WTC11 (cell line): ENCODE measurements at regions not wholly inside any gene's neighbourhood (a gene's known extent, or its start where the extent isn't known, plus 50 kb on each side); places are given as distances from the start of the nearest gene placed in this dataset.

Source experiments
- CTCF ChIP-seq: fragments of 200-600 bp; IDR thresholded peaks from 2 replicates; pipeline ENCODE4 v1.8.0; 2022; ENCODE audit warnings: antibody characterized with exemption
- E2F4 ChIP-seq: sonication (generic); formaldehyde crosslinking; IDR thresholded peaks from 2 replicates; pipeline ENCODE4 v1.8.1; 2022; ENCODE audit warnings: low read depth, mild to moderate bottlenecking, moderate library complexity, missing genetic modification reagents, borderline replicate concordance
- IRF2 ChIP-seq: sonication (generic); formaldehyde crosslinking; IDR thresholded peaks from 2 replicates; pipeline ENCODE4 v1.8.0; 2022; ENCODE audit warnings: low read depth, missing genetic modification reagents, borderline replicate concordance
- KAT7 ChIP-seq: sonication (generic); formaldehyde crosslinking; IDR thresholded peaks from 2 replicates; pipeline ENCODE4 v1.8.1; 2023; ENCODE audit warnings: missing genetic modification reagents, mild to moderate bottlenecking, borderline replicate concordance
- MYBL2 ChIP-seq: sonication (generic); formaldehyde crosslinking; IDR thresholded peaks from 2 replicates; pipeline ENCODE4 v1.8.1; 2023; ENCODE audit warnings: mild to moderate bottlenecking, moderate library complexity, missing genetic modification reagents
- NR1H2 ChIP-seq: sonication (generic); formaldehyde crosslinking; IDR thresholded peaks from 2 replicates; pipeline ENCODE4 v1.9.0; 2021; ENCODE audit warnings: mild to moderate bottlenecking, moderate library complexity, missing genetic modification reagents
- PRRX2 ChIP-seq: fragments of 250-450 bp; sonication (Bioruptor Pico); IDR thresholded peaks from 2 replicates; pipeline ENCODE4 v1.8.0; 2021; ENCODE audit warnings: mild to moderate bottlenecking
- ZNF138 ChIP-seq: sonication (generic); formaldehyde crosslinking; conservative IDR thresholded peaks from 2 replicates; pipeline ENCODE4 v1.8.1; 2022; ENCODE audit warnings: mild to moderate bottlenecking, moderate library complexity, missing genetic modification reagents
- TF ChIP-seq, protein P1 (sequence below): sonication (generic); formaldehyde crosslinking; IDR thresholded peaks from 2 replicates; pipeline ENCODE4 v1.8.0; 2022; ENCODE audit warnings: mild to moderate bottlenecking, missing genetic modification reagents

GRCh38 chr2:48220501-48220900 is 94.0 kb upstream of the FOXN2 start:
- TF ChIP-seq IRF2 (CRISPR knock-in tag) (no peak), E2F4 (CRISPR knock-in tag) (no peak), ZNF138 (no peak), CTCF (no peak), PRRX2 (CRISPR knock-in tag) (no peak), MYBL2 (CRISPR knock-in tag) (no peak), NR1H2 (no peak), KAT7 (CRISPR knock-in tag) (no peak)
- TF ChIP-seq, protein P1, sequence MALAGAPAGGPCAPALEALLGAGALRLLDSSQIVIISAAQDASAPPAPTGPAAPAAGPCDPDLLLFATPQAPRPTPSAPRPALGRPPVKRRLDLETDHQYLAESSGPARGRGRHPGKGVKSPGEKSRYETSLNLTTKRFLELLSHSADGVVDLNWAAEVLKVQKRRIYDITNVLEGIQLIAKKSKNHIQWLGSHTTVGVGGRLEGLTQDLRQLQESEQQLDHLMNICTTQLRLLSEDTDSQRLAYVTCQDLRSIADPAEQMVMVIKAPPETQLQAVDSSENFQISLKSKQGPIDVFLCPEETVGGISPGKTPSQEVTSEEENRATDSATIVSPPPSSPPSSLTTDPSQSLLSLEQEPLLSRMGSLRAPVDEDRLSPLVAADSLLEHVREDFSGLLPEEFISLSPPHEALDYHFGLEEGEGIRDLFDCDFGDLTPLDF = no peak
